ENCODE measurements at regions not wholly inside any gene's neighbourhood (a gene's known extent, or its start where the extent isn't known, plus 50 kb on each side); places are given as distances from the start of the nearest gene placed in this dataset.

GRCh38 chr6:137782166-137783039 lies 84.7 kb upstream of the TNFAIP3 start:
- DNase-seq (ENCODE audit: low spot score), result no peak

DNA sequence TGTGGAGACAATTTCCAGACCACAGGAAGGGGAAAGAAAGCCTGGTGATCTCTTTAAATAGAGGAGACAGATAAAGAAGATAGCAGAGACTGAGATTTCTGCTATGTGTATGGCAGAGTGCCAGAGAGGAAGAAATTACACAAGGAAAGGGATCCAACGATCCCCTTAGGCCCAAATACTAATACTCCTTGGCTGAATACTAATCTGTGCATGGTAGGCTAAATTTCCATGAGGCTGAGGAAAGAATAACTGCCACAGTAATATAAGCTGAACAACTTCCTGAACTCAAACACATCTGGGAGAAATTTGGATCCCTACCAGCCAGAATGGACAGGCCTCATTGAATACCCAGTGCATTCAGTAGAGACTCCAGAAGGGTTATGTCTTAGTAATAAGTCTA lies 83.3 kb upstream of the TNFAIP3 start:
- DNase-seq (ENCODE audit: low spot score), result no peak

DNA sequence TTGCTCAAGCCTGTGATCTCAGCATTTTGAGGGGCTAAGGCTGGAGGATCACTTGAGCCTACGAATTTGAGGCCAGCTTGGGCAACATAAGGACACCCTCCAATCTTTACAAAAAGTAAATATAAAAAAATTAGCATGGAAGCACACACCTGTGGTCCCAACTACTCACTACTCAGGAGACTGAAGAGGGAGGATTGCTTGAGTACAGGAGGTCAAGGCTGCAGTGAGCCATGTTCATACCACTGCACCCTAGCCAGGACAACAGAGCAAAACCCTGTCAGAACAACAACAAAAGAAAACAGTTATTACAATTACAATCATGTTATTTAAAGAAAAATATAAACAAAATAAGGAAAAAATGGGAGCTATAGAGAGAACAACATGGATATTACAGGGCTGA lies 82.5 kb upstream of the TNFAIP3 start:
- DNase-seq (ENCODE audit: low spot score), result no peak

DNA sequence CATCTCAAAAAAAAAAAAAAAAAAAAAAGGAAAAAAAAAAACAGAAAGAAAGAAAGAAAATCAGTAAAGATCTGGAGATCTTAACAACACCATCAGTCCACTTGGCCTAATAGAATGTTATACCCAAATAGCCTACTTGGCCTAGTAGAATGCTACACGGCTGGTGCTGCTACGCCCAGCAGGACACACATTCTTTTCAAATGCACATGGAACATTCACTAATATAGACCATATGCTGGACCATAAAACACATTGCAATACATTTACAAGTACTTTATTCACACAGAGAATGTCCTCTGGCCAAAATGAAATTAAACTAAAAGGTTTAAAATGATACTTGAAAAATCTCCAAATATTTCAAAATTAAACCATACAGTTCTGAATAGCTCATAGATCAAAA lies 80.0 kb upstream of the TNFAIP3 start:
- DNase-seq (ENCODE audit: low spot score), result no peak

- no peak for DNase-seq (ENCODE audit: low spot score)
These were observed 78.8 kb upstream of the TNFAIP3 start for GRCh38 chr6:137788248-137788647.

- DNase-seq (ENCODE audit: low spot score), result no peak
These were observed 75.5 kb upstream of the TNFAIP3 start for GRCh38 chr6:137791281-137792159.

- DNase-seq (ENCODE audit: low spot score), result no peak
These were observed 74.7 kb upstream of the TNFAIP3 start for GRCh38 chr6:137792160-137793033.

- DNase-seq (ENCODE audit: low spot score), result no peak
These were observed 73.1 kb upstream of the TNFAIP3 start for GRCh38 chr6:137793805-137794515.

GRCh38 chr6:137794516-137795201 lies 72.4 kb upstream of the TNFAIP3 start:
- no peak for DNase-seq (ENCODE audit: low spot score)

DNA sequence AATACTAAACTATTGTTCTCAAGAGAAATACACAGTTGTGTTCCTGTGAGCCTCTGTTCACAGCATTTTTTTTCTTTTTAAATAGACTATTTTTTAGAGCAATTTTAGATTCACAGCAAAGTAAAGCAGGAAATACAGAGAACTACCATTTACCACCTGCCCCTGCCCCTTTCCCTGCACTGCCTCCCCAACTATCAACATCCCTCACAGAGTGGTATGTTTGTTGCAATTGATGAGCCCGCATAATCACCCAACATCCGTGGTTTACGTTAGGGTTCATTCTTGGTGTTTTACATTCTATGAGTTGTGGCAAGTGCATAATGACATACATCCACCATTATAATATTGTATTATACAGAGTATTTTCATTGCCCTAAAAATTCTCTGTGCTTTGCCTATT lies 71.6 kb upstream of the TNFAIP3 start:
- DNase-seq (ENCODE audit: low spot score), result no peak

GRCh38 chr6:137798261-137798660 lies 68.8 kb upstream of the TNFAIP3 start:
- DNase-seq (ENCODE audit: low spot score), result no peak

- no peak for DNase-seq (ENCODE audit: low spot score)
These were observed 68.2 kb upstream of the TNFAIP3 start for GRCh38 chr6:137798846-137799245.

DNA sequence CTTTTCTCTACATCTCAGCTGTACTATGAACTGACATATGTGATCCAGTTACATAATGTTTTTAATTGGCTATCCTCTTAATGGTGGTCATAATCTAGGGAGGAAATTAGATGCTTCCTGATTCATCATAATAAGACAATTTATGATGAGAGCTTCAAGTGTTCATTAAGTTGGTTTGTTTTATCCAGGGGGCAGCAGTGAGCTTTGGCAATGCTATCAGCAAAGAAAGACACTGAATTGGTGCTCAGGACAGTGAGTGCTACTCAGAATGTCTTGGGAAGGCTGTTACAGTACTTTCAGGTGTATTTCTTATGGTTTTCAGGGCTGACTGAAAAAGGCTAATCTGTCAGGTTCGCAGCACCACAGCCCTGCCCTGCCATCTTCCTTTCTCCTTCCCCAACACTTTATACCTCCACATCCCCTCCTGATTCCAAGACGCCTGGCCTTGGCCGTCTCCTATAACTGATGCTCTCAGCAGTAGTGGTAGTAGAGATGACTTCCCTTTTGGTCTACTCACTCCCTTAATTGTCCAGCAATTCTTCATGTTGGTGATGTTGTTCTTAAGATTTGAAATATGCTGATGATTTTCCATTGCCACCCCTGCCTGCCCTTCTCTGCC lies 67.0 kb upstream of the TNFAIP3 start:
- peak; percentile 63 for DNase-seq (ENCODE audit: low spot score)

DNA sequence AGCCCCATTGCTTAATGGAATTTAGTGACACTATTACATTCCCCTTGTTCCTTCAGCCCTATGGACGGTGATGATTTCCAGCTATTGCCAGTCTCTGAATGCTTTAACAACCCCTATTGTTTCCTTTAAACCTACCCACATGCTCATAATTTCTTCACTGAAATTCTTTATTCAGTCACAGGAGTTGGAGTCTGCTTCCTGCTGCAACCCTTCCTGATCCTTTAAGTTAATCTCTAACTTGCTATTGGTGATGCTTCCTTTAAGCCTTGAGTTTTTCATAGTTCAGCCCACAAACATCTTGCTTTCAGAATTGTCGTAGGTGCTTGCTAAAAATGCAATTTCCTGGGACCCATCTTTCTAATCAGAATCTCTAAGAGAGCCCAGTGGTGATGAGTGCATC lies 66.3 kb upstream of the TNFAIP3 start:
- DNase-seq (ENCODE audit: low spot score), result no peak

- no peak for DNase-seq (ENCODE audit: low spot score)
These were observed 65.5 kb upstream of the TNFAIP3 start for GRCh38 chr6:137801352-137802114.

DNA sequence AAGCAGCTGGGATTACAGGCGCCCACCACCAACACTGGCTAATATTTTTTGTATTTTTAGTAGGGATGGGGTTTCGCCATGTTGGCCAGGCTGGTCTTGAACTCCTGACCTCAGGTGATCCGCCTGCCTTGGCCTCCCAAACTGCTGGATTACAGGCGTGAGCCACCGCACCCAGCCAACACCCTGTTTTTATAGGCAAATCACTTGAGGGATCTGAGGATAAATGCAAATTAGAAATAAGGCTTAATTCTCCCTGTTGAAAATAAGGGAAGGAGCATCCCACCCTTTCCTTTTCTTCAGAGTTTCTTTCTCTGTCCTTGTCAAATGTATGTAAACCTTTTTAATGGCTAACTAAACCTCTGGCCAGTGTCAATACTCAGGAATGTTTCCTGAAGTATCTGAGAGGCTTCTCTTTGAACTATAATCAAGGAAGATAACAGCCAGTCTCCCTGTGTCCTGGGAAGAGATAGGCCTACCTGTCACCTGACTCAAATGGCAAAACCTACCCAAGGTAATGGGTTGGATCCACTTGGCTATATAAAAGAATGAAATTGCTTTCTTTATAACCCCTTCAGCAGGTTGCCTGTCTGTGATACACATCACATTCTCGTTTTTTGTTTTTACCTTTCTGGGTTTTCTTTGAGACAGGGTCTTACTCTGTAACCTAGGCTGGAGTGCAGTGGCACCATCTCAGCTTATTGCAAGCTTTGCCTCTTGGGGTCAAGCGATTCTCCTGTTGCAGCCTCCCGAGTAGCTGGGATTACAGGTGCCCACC lies 64.5 kb upstream of the TNFAIP3 start:
- DNase-seq (ENCODE audit: low spot score), result no peak

DNA sequence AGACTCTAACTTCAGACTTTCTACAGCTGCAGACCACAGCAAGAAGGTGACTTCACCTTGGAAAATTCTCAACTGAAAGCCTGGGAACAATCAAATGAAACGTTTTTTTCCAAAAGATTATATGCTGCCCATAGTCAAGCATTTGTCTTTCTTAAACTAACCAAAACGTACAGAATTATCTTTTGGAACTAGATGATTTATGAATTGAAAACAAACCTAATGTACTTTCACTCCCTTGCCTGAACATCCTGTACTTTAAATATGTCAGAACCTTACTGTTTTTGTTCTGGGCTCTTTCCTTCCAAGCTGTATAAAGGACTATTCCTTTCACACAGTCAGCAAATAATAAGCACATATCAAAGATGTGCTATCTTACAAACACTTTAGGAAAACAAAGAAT lies 62.4 kb upstream of the TNFAIP3 start:
- no peak for DNase-seq (ENCODE audit: low spot score)

DNA sequence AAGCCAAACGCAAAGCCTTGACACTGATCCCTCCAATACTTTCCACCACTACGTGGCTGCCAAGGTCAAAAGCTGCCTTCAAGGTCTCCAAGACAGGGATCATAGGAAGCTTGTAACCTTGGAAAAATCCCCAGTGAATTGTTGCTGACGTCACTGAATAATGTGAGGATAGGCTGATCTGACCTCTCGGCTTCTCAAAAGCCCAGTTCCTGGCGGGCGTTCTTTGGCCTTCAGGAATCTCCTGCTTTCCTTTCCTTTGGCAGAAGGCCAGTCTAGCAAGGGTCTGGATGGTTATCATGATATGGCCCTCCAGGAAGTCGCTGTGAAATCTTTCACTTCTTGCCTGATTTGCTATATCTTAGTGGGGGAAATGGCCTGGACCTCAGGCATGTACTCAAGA lies 61.4 kb upstream of the TNFAIP3 start:
- no peak for DNase-seq (ENCODE audit: low spot score)

All from hematopoietic multipotent progenitor cell treated with erythropoietin and hydrocortisone succinate and interleukin-3 and kit ligand, for 17 days (in vitro differentiated cells).